ENCODE measurements at regions not wholly inside any gene's neighbourhood (a gene's known extent, or its start where the extent isn't known, plus 50 kb on each side); places are given as distances from the start of the nearest gene placed in this dataset.

DNA sequence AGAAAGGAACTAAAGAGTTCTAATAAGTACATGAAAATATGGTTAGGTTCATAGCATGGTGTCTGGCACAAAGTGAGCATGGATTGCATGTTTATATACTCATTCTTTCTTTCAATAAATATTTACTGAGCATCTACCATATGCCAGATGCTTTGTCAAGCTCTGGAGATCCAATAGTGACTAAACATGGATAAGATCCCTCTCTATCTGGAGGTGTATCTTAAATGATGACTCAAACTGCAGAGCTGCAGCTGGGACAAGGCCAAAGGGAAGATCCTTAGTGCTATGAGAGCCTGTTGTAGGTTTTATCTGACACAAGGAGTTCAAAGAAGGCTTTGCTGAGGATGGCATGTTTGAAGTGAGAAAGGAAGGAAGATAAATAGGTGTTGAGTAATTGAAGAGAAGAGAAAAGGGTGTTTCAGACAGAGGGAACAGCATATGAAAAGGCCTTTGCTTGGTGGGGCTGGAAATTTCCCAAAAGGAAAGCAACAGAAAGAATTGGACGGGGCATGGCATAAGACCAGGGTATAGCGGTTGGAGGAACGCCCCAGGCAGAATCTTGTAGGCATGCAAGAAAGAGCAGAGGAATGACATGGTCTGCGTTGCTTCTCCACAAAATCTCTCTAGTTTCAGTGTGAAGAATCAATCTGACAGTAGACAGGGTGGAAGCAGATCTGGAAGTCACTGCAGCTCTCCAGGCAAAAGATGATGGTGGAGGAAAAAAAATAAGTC lies 239.9 kb upstream of the LRTM1 start:
- Histone ChIP-seq H3K27me3 (ENCODE audit: insufficient read depth, low read length, poor library complexity, severe bottlenecking) (no peaks in the 10 kb centered on the region), H3K36me3 (ENCODE audit: insufficient read depth, low read length) (no peaks in the 10 kb centered on the region), H3K4me1 (ENCODE audit: insufficient read depth, low read length) (no peaks in the 10 kb centered on the region), H3K9me3 (ENCODE audit: low read length) (no peaks in the 10 kb centered on the region), H3K27ac (ENCODE audit: low read depth, low read length) (no peak overlapping the region), H3K4me3 (ENCODE audit: low read length) (no peak overlapping the region)
- Mint-ChIP-seq H3K27me3 (no peaks in the 10 kb centered on the region), H3K9me3 (peaks cover 0 to 15% (median 4%) of the 10 kb centered on the region in 5 donors), H3K27ac (no peak overlapping the region), H3K4me3 (no peak overlapping the region), H3K36me3 (no peaks in the 10 kb centered on the region), H3K4me1 (no peaks in the 10 kb centered on the region)
- POLR2A ChIA-PET = no interaction called here
- no peak for DNase-seq
- CTCF ChIA-PET = no interaction called here

DNA sequence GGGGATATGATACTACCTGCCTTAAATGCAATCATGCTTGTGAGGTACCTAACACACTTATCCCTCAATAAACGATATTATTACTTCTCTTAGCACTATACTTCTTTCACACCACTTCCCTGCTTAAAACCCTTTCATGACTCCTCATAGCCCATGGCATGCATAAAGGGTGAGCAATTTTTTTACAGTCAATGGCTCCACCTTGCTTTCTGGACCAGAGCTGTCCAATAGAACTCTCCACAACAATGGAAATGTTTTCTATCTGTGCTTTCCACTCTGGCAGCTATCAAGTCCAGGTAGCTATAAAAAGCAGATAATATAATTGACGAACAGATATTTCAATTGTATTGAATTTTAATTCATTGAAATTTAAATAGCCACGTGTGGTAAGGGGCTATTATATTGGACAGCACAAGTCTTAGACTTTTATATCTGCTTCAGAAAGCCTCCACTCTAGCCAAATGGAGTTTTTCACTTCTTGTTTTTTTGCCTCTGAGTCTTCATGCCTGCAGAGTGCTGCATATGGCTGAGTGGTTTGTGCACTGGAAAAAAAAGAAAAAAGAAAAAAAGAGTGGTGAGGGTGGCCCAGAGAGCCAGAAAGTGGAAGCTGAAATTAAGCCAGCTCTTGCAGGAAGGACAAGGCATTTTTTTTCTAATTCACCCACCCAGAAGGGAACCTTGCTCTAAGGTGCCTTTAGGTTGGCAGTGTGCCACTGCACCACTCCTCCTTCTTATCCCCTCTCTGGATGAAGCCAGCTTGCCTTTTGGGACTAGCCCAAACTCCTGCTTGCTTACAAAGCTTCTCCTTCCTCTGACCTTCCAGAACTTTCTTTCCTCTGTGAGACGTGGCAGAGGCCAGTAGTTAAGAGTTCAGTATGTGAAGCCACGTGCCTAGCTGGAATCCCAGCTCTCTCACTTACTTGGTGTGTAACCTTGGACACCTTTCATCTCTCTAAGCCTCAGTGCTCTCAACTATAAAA lies 239.0 kb upstream of the LRTM1 start:
- POLR2A ChIA-PET = no interaction called here
- no peak overlapping the region for H3K4me3 Mint-ChIP-seq
- peaks cover 0 to 9% (median 7%) of the 10 kb centered on the region in 5 donors for H3K9me3 Mint-ChIP-seq
- CTCF ChIA-PET = no interaction called here
- no peaks in the 10 kb centered on the region for H3K36me3 ChIP-seq (ENCODE audit: insufficient read depth, low read length)
- H3K4me3 ChIP-seq (ENCODE audit: low read length) = no peak overlapping the region
- no peak for DNase-seq
- no peaks in the 10 kb centered on the region for H3K4me1 ChIP-seq (ENCODE audit: insufficient read depth, low read length)
- no peaks in the 10 kb centered on the region for H3K4me1 Mint-ChIP-seq
- H3K9me3 ChIP-seq (ENCODE audit: low read length) = no peaks in the 10 kb centered on the region
- no peaks in the 10 kb centered on the region for H3K27me3 ChIP-seq (ENCODE audit: insufficient read depth, low read length, poor library complexity, severe bottlenecking)
- H3K36me3 Mint-ChIP-seq = peaks cover 0 to 1% (median 0%) of the 10 kb centered on the region in 3 donors
- no peaks in the 10 kb centered on the region for H3K27me3 Mint-ChIP-seq
- no peak overlapping the region for H3K27ac ChIP-seq (ENCODE audit: low read depth, low read length)
- no peak overlapping the region for H3K27ac Mint-ChIP-seq

- ChIA-PET CTCF (no interaction called here), POLR2A (no interaction called here)
- H3K27me3 ChIP-seq (ENCODE audit: insufficient read depth, low read length, poor library complexity, severe bottlenecking) = no peaks in the 10 kb centered on the region
- H3K9me3 ChIP-seq (ENCODE audit: low read length) = no peaks in the 10 kb centered on the region
- H3K27ac Mint-ChIP-seq = no peak overlapping the region
- DNase-seq = no peak
- H3K27ac ChIP-seq (ENCODE audit: low read depth, low read length) = no peak overlapping the region
- no peaks in the 10 kb centered on the region for H3K4me1 ChIP-seq (ENCODE audit: insufficient read depth, low read length)
- H3K27me3 Mint-ChIP-seq = no peaks in the 10 kb centered on the region
- no peak overlapping the region for H3K4me3 ChIP-seq (ENCODE audit: low read length)
- no peaks in the 10 kb centered on the region for H3K4me1 Mint-ChIP-seq
- H3K36me3 ChIP-seq (ENCODE audit: insufficient read depth, low read length) = no peaks in the 10 kb centered on the region
- H3K36me3 Mint-ChIP-seq = peaks cover 0 to 1% (median 0%) of the 10 kb centered on the region in 3 donors
- peaks cover 0 to 7% (median 3%) of the 10 kb centered on the region in 5 donors for H3K9me3 Mint-ChIP-seq
- no peak overlapping the region for H3K4me3 Mint-ChIP-seq
These were observed 238.0 kb upstream of the LRTM1 start for GRCh38 chr3:55165704-55166405.

DNA sequence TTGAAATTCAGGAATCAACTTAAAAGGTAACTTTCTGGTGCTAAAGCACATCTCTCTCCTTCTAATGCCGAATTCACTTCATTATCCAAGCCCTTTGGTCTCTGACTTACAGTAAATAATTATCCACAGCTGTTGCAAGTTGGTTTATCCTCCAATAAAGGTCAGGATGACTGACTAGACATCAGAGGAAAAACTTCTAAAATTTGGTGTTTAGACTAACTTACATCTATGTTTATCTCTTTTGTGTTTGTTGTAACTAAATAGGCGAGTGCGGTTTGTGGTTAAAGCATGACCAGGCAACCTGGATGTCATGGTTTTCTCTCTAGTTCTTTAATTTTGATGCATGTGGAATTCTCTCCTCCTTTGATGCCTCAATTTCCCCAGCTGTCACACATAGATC lies 237.4 kb upstream of the LRTM1 start:
- CTCF ChIA-PET = no interaction called here

GRCh38 chr3:55164876-55165275 lies 237.0 kb upstream of the LRTM1 start:
- no peak for DNase-seq
- no peak overlapping the region for H3K4me3 Mint-ChIP-seq
- H3K4me1 ChIP-seq (ENCODE audit: insufficient read depth, low read length) = no peaks in the 10 kb centered on the region
- peaks cover 0 to 7% (median 5%) of the 10 kb centered on the region in 5 donors for H3K9me3 Mint-ChIP-seq
- peaks cover 0 to 1% (median 0%) of the 10 kb centered on the region in 3 donors for H3K36me3 Mint-ChIP-seq
- no peak overlapping the region for H3K27ac ChIP-seq (ENCODE audit: low read depth, low read length)
- H3K27me3 ChIP-seq (ENCODE audit: insufficient read depth, low read length, poor library complexity, severe bottlenecking) = no peaks in the 10 kb centered on the region
- H3K4me3 ChIP-seq (ENCODE audit: low read length) = no peak overlapping the region
- no peaks in the 10 kb centered on the region for H3K27me3 Mint-ChIP-seq
- no peaks in the 10 kb centered on the region for H3K4me1 Mint-ChIP-seq
- CTCF ChIA-PET = no interaction called here
- no peak overlapping the region for H3K27ac Mint-ChIP-seq
- POLR2A ChIA-PET = no interaction called here
- H3K9me3 ChIP-seq (ENCODE audit: low read length) = no peaks in the 10 kb centered on the region
- H3K36me3 ChIP-seq (ENCODE audit: insufficient read depth, low read length) = no peaks in the 10 kb centered on the region

More for the DNA sequence above, 237.4 kb upstream of the LRTM1 start:
- H3K4me1 ChIP-seq (ENCODE audit: insufficient read depth, low read length) = no peaks in the 10 kb centered on the region
- Mint-ChIP-seq H3K27me3 (no peaks in the 10 kb centered on the region), H3K4me1 (no peaks in the 10 kb centered on the region), H3K9me3 (peaks cover 0 to 7% (median 5%) of the 10 kb centered on the region in 5 donors), H3K4me3 (no peak overlapping the region), H3K36me3 (peaks cover 0 to 1% (median 0%) of the 10 kb centered on the region in 3 donors), H3K27ac (no peak overlapping the region)
- no peak overlapping the region for H3K27ac ChIP-seq (ENCODE audit: low read depth, low read length)
- no peaks in the 10 kb centered on the region for H3K27me3 ChIP-seq (ENCODE audit: insufficient read depth, low read length, poor library complexity, severe bottlenecking)
- H3K4me3 ChIP-seq (ENCODE audit: low read length) = no peak overlapping the region
- no peaks in the 10 kb centered on the region for H3K9me3 ChIP-seq (ENCODE audit: low read length)
- POLR2A ChIA-PET = no interaction called here
- no peaks in the 10 kb centered on the region for H3K36me3 ChIP-seq (ENCODE audit: insufficient read depth, low read length)
- no peak for DNase-seq

- Histone ChIP-seq H3K4me1 (ENCODE audit: insufficient read depth, low read length) (no peaks in the 10 kb centered on the region), H3K27me3 (ENCODE audit: insufficient read depth, low read length, poor library complexity, severe bottlenecking) (no peaks in the 10 kb centered on the region), H3K4me3 (ENCODE audit: low read length) (no peak overlapping the region), H3K27ac (ENCODE audit: low read depth, low read length) (no peak overlapping the region), H3K9me3 (ENCODE audit: low read length) (no peaks in the 10 kb centered on the region), H3K36me3 (ENCODE audit: insufficient read depth, low read length) (no peaks in the 10 kb centered on the region)
- CTCF ChIA-PET = no interaction called here
- Mint-ChIP-seq H3K9me3 (peaks cover 0 to 9% (median 5%) of the 10 kb centered on the region in 5 donors), H3K4me1 (no peaks in the 10 kb centered on the region), H3K27me3 (no peaks in the 10 kb centered on the region), H3K27ac (no peak overlapping the region), H3K4me3 (no peak overlapping the region), H3K36me3 (peaks cover 0 to 1% (median 0%) of the 10 kb centered on the region in 3 donors)
- POLR2A ChIA-PET = no interaction called here
- no peak for DNase-seq
These were observed 236.3 kb upstream of the LRTM1 start for GRCh38 chr3:55164191-55164590.

GRCh38 chr3:55163421-55163820 lies 235.6 kb upstream of the LRTM1 start:
- POLR2A ChIA-PET = no interaction called here
- no peak overlapping the region for H3K4me3 ChIP-seq (ENCODE audit: low read length)
- H3K36me3 Mint-ChIP-seq = peaks cover 0 to 1% (median 0%) of the 10 kb centered on the region in 3 donors
- H3K4me3 Mint-ChIP-seq = no peak overlapping the region
- H3K9me3 Mint-ChIP-seq = peaks cover 0 to 9% (median 2%) of the 10 kb centered on the region in 5 donors
- H3K27me3 ChIP-seq (ENCODE audit: insufficient read depth, low read length, poor library complexity, severe bottlenecking) = no peaks in the 10 kb centered on the region
- no peaks in the 10 kb centered on the region for H3K9me3 ChIP-seq (ENCODE audit: low read length)
- no peaks in the 10 kb centered on the region for H3K4me1 ChIP-seq (ENCODE audit: insufficient read depth, low read length)
- no peaks in the 10 kb centered on the region for H3K27me3 Mint-ChIP-seq
- no peak overlapping the region for H3K27ac ChIP-seq (ENCODE audit: low read depth, low read length)
- CTCF ChIA-PET = no interaction called here
- no peaks in the 10 kb centered on the region for H3K4me1 Mint-ChIP-seq
- DNase-seq = no peak
- H3K27ac Mint-ChIP-seq = no peak overlapping the region
- no peaks in the 10 kb centered on the region for H3K36me3 ChIP-seq (ENCODE audit: insufficient read depth, low read length)

Data from CD8-positive, alpha-beta memory T cell (primary cell).